ENCODE measurements at regions not wholly inside any gene's neighbourhood (a gene's known extent, or its start where the extent isn't known, plus 50 kb on each side); places are given as distances from the start of the nearest gene placed in this dataset.

GRCh38 chr1:87466621-87467020, 137.9 kb downstream of the LMO4 start:
- peaks cover 0 to 1% (median 0%) of the 10 kb centered on the region in 7 donors for H3K4me1 Mint-ChIP-seq
- no peak for DNase-seq
- POLR2A ChIA-PET = no interaction called here

DNA sequence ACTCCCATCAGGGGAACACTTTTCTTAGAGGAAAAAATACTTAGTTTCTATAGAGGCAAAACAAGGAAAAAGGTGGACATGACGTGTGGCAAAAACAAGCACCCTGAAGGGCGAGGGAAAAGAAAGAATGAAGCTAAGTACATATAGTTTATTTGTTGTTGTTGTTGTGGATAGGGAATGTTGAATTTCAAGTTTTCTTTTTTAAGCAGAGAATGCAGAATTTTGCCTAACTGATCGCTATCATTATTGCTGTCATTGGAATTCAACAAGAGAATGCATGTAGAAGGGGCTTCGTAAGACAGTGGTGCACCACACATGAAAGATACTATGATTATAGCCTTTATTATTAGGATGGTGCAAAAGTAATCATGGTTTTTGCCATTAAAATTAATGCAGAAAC, 144.0 kb downstream of the LMO4 start:
- no peak overlapping the region for H3K4me3 Mint-ChIP-seq
- H3K4me3 ChIP-seq (ENCODE audit: low read length) = no peak overlapping the region
- H3K4me1 Mint-ChIP-seq = peaks cover 0 to 1% (median 0%) of the 10 kb centered on the region in 7 donors
- no peaks in the 10 kb centered on the region for H3K9me3 ChIP-seq (ENCODE audit: control insufficient read depth in 2 of 3, low read length in 3 of 3)
- H3K27me3 Mint-ChIP-seq = peaks cover 0 to 3% (median 0%) of the 10 kb centered on the region in 5 donors
- POLR2A ChIA-PET = no interaction called here
- intact Hi-C loops (cut with micrococcal nuclease) = no loop called here
- no peak overlapping the region for H3K27ac Mint-ChIP-seq
- no peaks in the 10 kb centered on the region for H3K36me3 ChIP-seq (ENCODE audit: control insufficient read depth in 2 of 3, insufficient read depth in 3 of 3, low read length in 3 of 3)
- no peak overlapping the region for H3K27ac ChIP-seq (ENCODE audit: low read depth, low read length)
- H3K9me3 Mint-ChIP-seq = no peaks in the 10 kb centered on the region
- no peak for ATAC-seq
- no peaks in the 10 kb centered on the region for H3K36me3 Mint-ChIP-seq
- no peaks in the 10 kb centered on the region for H3K27me3 ChIP-seq (ENCODE audit: control insufficient read depth in 2 of 2, insufficient read depth in 2 of 2, low read length in 2 of 2)
- CTCF ChIA-PET = no interaction called here
- DNase-seq = no peak
- no peaks in the 10 kb centered on the region for H3K4me1 ChIP-seq (ENCODE audit: control insufficient read depth in 2 of 2, insufficient read depth in 2 of 2, low read length in 2 of 2)

More at GRCh38 chr1:87466621-87467020, 137.9 kb downstream of the LMO4 start:
- H3K27ac Mint-ChIP-seq = no peak overlapping the region
- H3K36me3 Mint-ChIP-seq = no peaks in the 10 kb centered on the region
- CTCF ChIA-PET = no interaction called here
- Histone ChIP-seq H3K36me3 (ENCODE audit: control insufficient read depth in 2 of 3, insufficient read depth in 3 of 3, low read length in 3 of 3) (no peaks in the 10 kb centered on the region), H3K27me3 (ENCODE audit: control insufficient read depth in 2 of 2, insufficient read depth in 2 of 2, low read length in 2 of 2) (no peaks in the 10 kb centered on the region), H3K4me1 (ENCODE audit: control insufficient read depth in 2 of 2, insufficient read depth in 2 of 2, low read length in 2 of 2) (no peaks in the 10 kb centered on the region), H3K4me3 (ENCODE audit: low read length) (no peak overlapping the region), H3K27ac (ENCODE audit: low read depth, low read length) (no peak overlapping the region), H3K9me3 (ENCODE audit: control insufficient read depth in 2 of 3, low read length in 3 of 3) (no peaks in the 10 kb centered on the region)
- no peak for ATAC-seq
- intact Hi-C loops (cut with micrococcal nuclease) = no loop called here
- peaks cover 0 to 15% (median 9%) of the 10 kb centered on the region in 5 donors for H3K27me3 Mint-ChIP-seq
- no peak overlapping the region for H3K4me3 Mint-ChIP-seq
- H3K9me3 Mint-ChIP-seq = no peaks in the 10 kb centered on the region

- DNase-seq (no peak), ATAC-seq (no peak)
- Mint-ChIP-seq H3K4me3 (no peak overlapping the region), H3K36me3 (no peaks in the 10 kb centered on the region), H3K27ac (no peak overlapping the region), H3K4me1 (peaks cover 0 to 1% (median 0%) of the 10 kb centered on the region in 7 donors), H3K27me3 (peaks cover 0 to 4% (median 0%) of the 10 kb centered on the region in 5 donors), H3K9me3 (no peaks in the 10 kb centered on the region)
- H3K27ac ChIP-seq (ENCODE audit: low read depth, low read length) = no peak overlapping the region
- ChIA-PET POLR2A (no interaction called here), CTCF (no interaction called here)
- H3K27me3 ChIP-seq (ENCODE audit: control insufficient read depth in 2 of 2, insufficient read depth in 2 of 2, low read length in 2 of 2) = no peaks in the 10 kb centered on the region
- H3K36me3 ChIP-seq (ENCODE audit: control insufficient read depth in 2 of 3, insufficient read depth in 3 of 3, low read length in 3 of 3) = no peaks in the 10 kb centered on the region
- H3K4me1 ChIP-seq (ENCODE audit: control insufficient read depth in 2 of 2, insufficient read depth in 2 of 2, low read length in 2 of 2) = no peaks in the 10 kb centered on the region
- intact Hi-C loops (cut with micrococcal nuclease) = no loop called here
- H3K9me3 ChIP-seq (ENCODE audit: control insufficient read depth in 2 of 3, low read length in 3 of 3) = no peaks in the 10 kb centered on the region
- no peak overlapping the region for H3K4me3 ChIP-seq (ENCODE audit: low read length)
Measured at GRCh38 chr1:87473203-87473661, 144.6 kb downstream of the LMO4 start.

DNA sequence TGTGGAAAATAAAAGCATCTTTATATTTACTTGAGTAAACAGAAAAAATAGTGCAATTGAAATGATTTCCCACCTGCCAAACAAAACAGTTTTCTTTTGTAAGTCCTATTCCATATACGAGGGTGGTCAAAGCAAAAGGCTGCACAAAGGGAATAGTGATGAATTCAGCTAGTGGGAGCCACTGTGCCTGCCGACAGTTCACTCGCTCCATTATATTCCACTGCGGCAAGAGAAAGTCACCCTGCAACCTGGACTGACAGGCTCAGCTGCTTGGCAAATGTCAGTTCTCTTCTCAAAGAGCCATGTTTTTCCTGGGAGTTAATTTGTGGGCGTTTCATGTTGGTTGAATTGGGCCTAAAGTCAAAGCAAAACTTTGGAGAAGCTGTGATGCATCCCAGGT, 145.4 kb downstream of the LMO4 start:
- Mint-ChIP-seq H3K4me1 (peaks cover 0 to 1% (median 0%) of the 10 kb centered on the region in 7 donors), H3K4me3 (no peak overlapping the region), H3K9me3 (no peaks in the 10 kb centered on the region), H3K27ac (no peak overlapping the region), H3K27me3 (peaks cover 0 to 7% (median 0%) of the 10 kb centered on the region in 5 donors), H3K36me3 (no peaks in the 10 kb centered on the region)
- H3K4me1 ChIP-seq (ENCODE audit: control insufficient read depth in 2 of 2, insufficient read depth in 2 of 2, low read length in 2 of 2) = no peaks in the 10 kb centered on the region
- H3K4me3 ChIP-seq (ENCODE audit: low read length) = no peak overlapping the region
- H3K27me3 ChIP-seq (ENCODE audit: control insufficient read depth in 2 of 2, insufficient read depth in 2 of 2, low read length in 2 of 2) = no peaks in the 10 kb centered on the region
- ATAC-seq (no peak), DNase-seq (no peak)
- no peaks in the 10 kb centered on the region for H3K36me3 ChIP-seq (ENCODE audit: control insufficient read depth in 2 of 3, insufficient read depth in 3 of 3, low read length in 3 of 3)
- no peaks in the 10 kb centered on the region for H3K9me3 ChIP-seq (ENCODE audit: control insufficient read depth in 2 of 3, low read length in 3 of 3)
- CTCF ChIA-PET = no interaction called here
- POLR2A ChIA-PET = no interaction called here
- no peak overlapping the region for H3K27ac ChIP-seq (ENCODE audit: low read depth, low read length)
- intact Hi-C loops (cut with micrococcal nuclease) = no loop called here

GRCh38 chr1:87478231-87478630, 149.6 kb downstream of the LMO4 start:
- no peaks in the 10 kb centered on the region for H3K36me3 Mint-ChIP-seq
- ChIA-PET POLR2A (no interaction called here), CTCF (no interaction called here)
- peaks cover 0 to 4% (median 0%) of the 10 kb centered on the region in 11 donors for H3K9me3 Mint-ChIP-seq
- intact Hi-C loops (cut with micrococcal nuclease) = no loop called here
- ATAC-seq = no peak
- no peak for DNase-seq
- Histone ChIP-seq H3K9me3 (ENCODE audit: control insufficient read depth in 2 of 3, low read length in 3 of 3) (no peaks in the 10 kb centered on the region), H3K27ac (ENCODE audit: low read depth, low read length) (no peak overlapping the region), H3K36me3 (ENCODE audit: control insufficient read depth in 2 of 3, insufficient read depth in 3 of 3, low read length in 3 of 3) (no peaks in the 10 kb centered on the region), H3K4me3 (ENCODE audit: low read length) (no peak overlapping the region), H3K27me3 (ENCODE audit: control insufficient read depth in 2 of 2, insufficient read depth in 2 of 2, low read length in 2 of 2) (no peaks in the 10 kb centered on the region), H3K4me1 (ENCODE audit: control insufficient read depth in 2 of 2, insufficient read depth in 2 of 2, low read length in 2 of 2) (no peaks in the 10 kb centered on the region)
- H3K27me3 Mint-ChIP-seq = peaks cover 0 to 6% (median 0%) of the 10 kb centered on the region in 5 donors
- H3K27ac Mint-ChIP-seq = no peak overlapping the region
- no peaks in the 10 kb centered on the region for H3K4me1 Mint-ChIP-seq
- H3K4me3 Mint-ChIP-seq = no peak overlapping the region

DNA sequence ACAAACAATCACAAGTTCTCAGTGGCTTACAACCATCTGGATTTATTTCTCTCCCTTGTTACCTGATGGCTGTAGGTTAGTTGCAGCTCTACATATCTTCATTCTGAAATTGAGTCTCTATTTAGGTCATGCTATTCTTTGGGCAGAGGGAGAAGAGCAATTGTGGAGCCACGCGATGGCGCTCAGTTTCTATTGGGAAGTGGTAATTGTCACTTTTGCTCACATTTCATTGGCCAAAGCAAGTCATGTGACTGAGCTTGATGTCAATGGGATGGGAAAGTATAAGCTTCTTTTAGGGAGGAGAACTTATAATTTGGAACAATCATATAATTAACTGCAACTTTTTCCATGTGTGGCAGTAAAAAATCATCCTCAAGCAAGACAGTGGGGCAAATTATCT, 166.5 kb downstream of the LMO4 start:
- H3K36me3 Mint-ChIP-seq = no peaks in the 10 kb centered on the region
- Histone ChIP-seq H3K9me3 (ENCODE audit: control insufficient read depth in 2 of 3, low read length in 3 of 3) (no peaks in the 10 kb centered on the region), H3K36me3 (ENCODE audit: control insufficient read depth in 2 of 3, insufficient read depth in 3 of 3, low read length in 3 of 3) (no peaks in the 10 kb centered on the region), H3K27me3 (ENCODE audit: control insufficient read depth in 2 of 2, insufficient read depth in 2 of 2, low read length in 2 of 2) (no peaks in the 10 kb centered on the region), H3K4me1 (ENCODE audit: control insufficient read depth in 2 of 2, insufficient read depth in 2 of 2, low read length in 2 of 2) (no peaks in the 10 kb centered on the region), H3K27ac (ENCODE audit: low read depth, low read length) (no peak overlapping the region), H3K4me3 (ENCODE audit: low read length) (no peak overlapping the region)
- no peak for ATAC-seq
- H3K4me1 Mint-ChIP-seq = no peaks in the 10 kb centered on the region
- peaks cover 0 to 2% (median 0%) of the 10 kb centered on the region in 11 donors for H3K9me3 Mint-ChIP-seq
- peaks cover 0 to 5% (median 0%) of the 10 kb centered on the region in 5 donors for H3K27me3 Mint-ChIP-seq
- CTCF ChIA-PET = no interaction called here
- POLR2A ChIA-PET = no interaction called here
- intact Hi-C loops (cut with micrococcal nuclease) = no loop called here
- no peak for DNase-seq
- H3K4me3 Mint-ChIP-seq = no peak overlapping the region
- no peak overlapping the region for H3K27ac Mint-ChIP-seq

- intact Hi-C loops (cut with micrococcal nuclease) = no loop called here
- Histone ChIP-seq H3K27me3 (ENCODE audit: control insufficient read depth in 2 of 2, insufficient read depth in 2 of 2, low read length in 2 of 2) (no peaks in the 10 kb centered on the region), H3K27ac (ENCODE audit: low read depth, low read length) (no peak overlapping the region), H3K9me3 (ENCODE audit: control insufficient read depth in 2 of 3, low read length in 3 of 3) (no peaks in the 10 kb centered on the region), H3K4me3 (ENCODE audit: low read length) (no peak overlapping the region), H3K4me1 (ENCODE audit: control insufficient read depth in 2 of 2, insufficient read depth in 2 of 2, low read length in 2 of 2) (no peaks in the 10 kb centered on the region), H3K36me3 (ENCODE audit: control insufficient read depth in 2 of 3, insufficient read depth in 3 of 3, low read length in 3 of 3) (no peaks in the 10 kb centered on the region)
- no peaks in the 10 kb centered on the region for H3K4me1 Mint-ChIP-seq
- ChIA-PET POLR2A (no interaction called here), CTCF (no interaction called here)
- H3K36me3 Mint-ChIP-seq = no peaks in the 10 kb centered on the region
- no peak overlapping the region for H3K27ac Mint-ChIP-seq
- no peak overlapping the region for H3K4me3 Mint-ChIP-seq
- H3K9me3 Mint-ChIP-seq = peaks cover 0 to 2% (median 0%) of the 10 kb centered on the region in 11 donors
- ATAC-seq = no peak
- no peak for DNase-seq
- peaks cover 0 to 5% (median 0%) of the 10 kb centered on the region in 5 donors for H3K27me3 Mint-ChIP-seq
Measured at GRCh38 chr1:87495870-87496269, 167.2 kb downstream of the LMO4 start.
